NCI-H460 (cell line): ENCODE measurements at regions not wholly inside any gene's neighbourhood (a gene's known extent, or its start where the extent isn't known, plus 50 kb on each side); places are given as distances from the start of the nearest gene placed in this dataset.

Source experiments
- DNase-seq: peaks from one replicate; pipeline ENCODE4 v3.0.0-alpha.2; 2016; ENCODE audit warnings: low read depth; ENCODE audit errors: extremely low read depth

DNA sequence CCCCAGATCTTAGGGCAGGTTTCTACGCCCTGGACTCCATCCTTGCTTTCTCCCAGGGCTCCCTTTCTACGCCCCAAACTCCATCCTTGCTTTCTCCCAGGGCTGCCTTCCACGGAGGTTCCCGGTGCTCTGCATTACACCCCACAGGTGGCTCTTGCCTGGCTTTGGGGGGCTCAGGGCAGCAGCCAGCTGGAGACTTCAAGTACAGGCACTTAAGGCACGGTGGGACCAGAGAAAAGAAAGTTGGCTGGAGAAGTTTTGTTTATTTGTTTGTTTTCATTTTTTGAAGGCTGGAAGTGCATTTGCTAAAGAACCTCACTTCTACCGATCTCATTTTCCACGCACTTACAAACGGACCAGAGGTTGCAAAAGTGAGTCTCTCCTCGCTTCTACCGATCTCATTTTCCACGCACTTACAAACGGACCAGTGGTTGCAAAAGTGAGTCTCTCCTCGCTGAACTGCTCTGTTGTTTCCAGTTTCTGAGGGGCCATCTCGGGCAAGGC, 103.8 kb upstream of the MED13L start:
- no peak for DNase-seq

DNA sequence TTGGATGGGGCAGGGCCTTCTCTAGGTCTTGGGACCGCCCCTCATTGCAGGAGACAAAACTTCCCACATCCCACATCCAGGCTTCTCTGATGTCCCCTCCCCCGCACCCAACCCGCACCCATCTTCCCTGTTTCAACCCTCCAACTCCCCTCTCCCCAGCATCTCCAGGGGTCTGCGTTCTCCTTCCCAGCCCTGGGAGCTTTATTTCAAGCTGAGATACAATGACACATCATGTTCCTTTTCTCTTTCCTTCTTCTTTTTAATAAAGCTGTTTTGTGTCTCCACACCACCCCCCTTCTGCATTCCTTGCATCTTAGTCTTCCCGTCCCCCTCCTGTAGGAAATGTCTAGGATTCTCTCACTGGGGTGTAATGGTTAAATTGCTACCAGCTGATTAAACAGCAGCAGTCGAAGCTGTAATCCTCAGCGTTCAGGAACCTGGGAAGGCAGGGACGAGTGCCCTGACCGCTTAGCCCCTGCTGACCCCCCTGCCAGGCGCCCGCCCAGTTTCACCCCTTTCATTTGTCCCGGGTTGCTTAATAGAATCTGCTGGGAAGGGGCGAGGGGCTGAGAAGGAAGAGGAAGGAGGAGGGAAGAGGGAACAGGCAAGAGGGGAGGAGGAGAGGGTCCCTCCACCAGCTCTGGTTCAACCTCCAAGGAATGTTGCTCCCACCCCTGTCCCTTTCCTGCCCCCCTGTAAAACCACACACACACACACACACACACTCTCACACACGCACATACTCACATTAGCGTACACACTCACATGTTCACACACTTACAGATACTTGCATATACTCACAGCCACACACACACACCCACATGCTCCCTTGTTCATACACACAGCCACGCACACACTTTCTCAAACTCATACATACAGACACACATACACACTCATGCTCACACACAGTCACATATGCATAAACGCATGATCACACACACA, 104.5 kb upstream of the MED13L start:
- peak; percentile 60 for DNase-seq

DNA sequence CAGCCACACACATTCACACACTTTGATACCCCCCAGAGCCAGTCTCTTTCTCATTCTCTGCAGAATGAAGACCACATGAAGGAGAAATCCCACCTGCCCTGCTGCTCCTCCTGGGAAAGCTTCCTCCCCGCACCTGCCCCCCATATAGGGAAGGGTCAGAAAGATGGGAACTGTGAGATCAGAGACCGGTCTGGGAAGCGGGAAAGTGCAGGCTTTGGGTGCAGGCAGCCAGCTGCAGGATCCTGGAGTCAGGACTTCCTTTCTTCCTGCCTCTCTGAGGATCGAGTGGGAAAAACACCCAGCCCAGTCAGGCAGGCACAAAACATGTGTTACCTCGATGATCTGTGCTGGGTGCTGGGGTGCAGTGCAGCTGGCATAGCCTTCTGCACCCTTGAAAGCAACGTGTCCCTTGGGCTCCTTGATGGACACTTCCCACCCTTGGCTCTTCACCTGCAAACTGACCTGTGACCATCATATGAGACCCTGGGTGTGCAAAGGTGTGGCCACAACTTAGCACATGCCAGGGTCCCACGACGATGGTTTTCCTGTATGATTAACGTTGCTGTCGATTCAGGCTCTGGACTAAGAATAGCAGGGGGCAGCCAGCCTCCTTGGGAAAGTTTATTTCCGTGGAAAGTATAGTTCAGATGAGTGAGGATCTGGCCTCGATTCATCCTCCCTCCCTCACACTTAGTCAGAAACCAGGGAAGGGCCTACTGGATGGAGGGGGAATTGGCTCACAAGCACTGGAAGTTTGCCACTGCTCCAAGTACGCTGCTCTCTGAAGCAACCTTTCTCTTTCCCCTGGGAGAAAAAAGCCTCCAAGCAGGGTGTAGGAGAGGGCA, 105.4 kb upstream of the MED13L start:
- peak; percentile 33 for DNase-seq

DNA sequence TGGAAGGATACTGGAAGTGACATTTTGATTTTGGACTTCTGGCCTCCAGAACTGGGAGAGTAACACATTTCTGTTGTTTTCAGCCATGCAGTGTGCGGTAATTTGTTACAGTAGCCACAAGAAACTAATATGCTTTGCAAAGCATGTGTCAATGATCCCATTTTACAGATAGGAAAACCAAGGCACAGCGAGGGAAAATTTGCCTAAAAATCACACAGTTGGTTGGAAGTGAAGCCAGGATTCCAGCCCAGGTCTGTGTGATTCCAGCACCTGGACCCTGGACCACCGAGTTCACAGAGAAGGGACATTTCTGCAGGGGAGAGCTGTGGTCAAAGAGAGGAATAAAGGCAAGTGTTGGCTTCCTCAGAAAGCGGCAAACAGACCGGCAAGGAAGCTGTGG, 106.7 kb upstream of the MED13L start:
- DNase-seq, result no peak

DNA sequence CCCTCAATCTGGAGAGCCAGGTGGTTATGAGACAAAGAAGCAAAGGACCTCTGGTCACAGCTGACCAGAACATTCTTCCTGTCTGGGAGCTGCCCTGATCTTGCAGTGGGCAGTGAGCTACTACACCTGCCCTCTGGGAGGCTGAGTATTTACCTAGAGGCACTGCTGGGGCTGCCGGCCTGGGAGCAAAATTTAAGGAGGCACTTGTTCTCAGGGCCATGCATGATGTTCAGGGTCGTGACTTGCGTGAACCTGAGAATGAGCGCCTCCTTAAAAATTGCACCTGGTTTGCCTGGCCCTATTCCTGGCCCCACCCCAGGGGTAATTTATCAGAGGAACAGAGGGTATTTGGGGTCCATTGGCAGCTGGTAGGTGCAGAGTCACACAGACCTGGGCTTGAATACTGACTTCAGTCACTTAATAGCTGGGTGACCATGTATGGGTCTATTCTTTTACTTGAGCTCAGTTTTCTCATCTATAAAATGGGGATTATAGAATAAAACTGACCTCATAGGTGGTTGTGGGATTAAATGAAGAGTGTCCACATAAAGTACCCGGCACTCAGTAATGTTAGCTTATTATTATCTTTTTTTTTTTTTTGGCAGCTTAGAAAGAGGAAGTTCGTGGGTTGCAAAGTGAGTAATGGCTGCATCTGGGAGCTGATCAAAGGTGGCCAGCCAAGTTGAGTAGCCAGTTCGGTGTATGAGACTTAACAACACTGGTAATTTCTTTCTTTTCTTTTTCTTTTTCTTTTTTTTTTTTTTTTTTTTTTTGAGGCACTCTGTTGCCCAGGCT, 107.4 kb upstream of the MED13L start:
- DNase-seq, result no peak

DNA sequence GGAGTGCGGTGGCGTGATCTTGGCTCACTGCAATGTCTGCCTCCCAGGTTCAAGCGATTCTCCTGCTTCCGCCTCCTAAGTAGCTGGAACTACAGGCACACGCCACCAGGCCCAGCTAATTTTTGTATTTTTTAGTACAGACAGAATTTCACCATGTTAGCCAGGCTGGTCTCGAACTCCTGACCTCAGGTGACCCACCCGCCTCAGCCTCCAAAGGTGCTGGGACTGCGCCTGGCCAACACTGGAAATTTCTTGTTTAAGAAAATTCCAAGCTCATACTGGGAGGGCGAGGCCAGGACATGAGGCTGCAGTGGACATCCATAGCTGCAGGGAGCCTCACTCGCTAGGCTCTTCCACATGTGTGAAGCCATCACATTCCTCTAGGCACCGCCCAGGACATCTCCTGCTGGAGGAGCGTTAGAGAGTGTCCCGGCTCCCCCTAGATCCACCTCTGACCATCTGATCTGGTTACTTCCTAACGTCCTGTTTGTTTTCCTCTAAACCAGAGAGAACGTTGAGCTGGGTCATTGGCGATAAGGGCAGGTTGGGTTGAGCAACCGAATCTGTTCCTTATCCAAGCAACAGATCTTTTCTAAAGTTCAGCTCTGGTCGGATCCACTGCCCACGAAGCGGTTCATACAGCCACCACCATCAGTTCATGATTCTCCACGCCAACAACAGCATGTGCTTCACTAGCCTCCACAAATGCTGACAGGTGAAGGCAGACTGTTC, 108.2 kb upstream of the MED13L start:
- no peak for DNase-seq

DNA sequence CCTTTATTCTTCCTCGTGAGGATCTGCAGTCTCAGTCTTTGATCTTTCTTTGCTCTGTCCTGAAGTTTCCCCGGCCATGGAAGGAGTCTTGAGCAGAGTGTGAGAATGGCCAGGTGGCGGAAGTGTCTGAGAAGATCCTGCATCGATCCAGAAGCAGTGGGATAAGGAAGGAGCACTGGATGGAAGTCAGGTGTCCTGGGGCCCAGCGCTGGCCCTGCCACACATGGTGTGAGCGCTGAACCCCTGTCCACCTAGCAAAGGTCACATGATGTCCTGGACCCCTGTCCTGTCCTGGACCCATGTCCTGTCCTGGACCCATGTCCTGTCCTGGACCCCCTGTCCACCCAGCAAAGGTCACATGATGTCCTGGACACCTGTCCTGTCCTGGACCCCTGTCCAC, 111.8 kb upstream of the MED13L start:
- no peak for DNase-seq

DNA sequence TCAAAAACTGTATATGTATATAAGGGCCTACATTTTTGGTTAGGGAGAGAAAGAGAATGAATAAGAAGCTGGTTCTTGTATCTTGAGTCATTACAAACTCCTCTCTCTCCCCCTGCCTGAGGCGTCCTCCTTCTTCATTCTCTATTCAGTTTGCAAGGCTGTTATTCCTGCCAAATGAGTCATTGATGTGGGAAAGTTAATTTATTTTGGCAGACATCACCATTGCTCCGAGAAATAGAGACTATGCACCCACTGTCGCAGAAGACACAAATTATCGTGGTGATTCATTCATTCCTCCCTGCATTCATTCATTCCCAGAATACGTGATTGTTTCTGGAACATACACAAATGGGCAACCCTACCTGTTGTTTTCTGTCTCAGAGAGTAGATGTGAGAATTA, 112.5 kb upstream of the MED13L start:
- DNase-seq, result no peak

DNA sequence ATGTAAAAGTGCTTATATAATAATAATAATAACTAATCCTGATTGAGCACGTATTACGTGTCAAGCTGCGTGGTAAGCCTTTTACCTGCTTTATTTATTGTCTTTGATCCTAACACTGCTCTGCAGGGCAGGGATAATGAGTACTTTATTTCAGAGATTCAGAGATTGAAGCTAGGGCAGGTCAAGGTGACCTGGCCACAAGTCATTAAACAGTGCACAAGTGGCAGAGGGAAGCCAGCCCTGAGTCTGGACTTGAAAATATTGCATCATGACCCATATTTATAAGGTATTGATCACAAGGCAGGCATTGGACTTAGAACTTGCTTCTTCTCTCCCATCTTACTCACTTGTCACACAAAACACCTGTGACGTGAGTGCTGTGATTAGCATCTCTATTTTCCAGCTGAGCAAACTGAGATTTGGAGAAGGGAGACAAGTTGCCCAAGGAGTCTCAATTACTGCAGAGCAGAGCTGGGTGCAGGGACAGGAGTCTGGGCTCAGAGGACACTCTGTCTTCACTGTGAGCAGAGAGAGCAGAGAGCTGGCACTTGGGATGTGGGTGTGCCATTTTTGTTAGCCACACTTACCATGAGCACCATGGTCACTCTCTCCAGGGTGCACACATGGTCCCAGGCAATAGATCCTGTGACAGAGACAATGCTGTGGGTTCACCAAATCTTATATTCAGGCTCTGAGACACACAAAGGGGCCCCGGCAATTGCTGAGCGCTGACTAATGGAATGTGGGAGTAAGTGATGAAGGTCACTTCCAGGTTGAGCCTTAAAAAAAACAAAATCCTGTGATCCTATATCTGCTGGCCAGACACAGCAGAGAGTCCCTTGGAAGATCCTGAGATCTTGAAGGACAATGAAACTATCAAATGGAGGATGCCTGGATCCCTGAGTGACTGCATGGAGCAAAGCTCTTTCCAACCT, 113.2 kb upstream of the MED13L start:
- DNase-seq, result no peak

DNA sequence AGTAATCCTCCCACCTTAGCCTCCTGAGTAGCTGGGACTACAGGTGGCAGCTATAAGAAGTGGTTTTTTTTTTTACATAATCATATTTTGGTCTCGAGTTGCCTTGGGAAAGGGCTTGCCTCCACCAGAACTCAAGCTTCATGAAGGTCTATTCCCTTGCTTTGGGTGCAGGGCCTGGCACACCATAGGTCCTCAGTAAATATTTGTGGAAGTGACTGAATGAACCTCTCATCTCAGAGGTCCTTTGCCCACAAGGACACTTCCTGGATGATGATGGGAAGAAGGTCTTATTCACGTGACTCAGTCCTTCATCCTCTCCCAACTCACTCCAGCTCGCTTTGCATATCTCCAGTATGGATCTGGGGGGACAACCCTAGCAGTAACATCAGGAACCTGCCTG, 114.0 kb upstream of the MED13L start:
- DNase-seq, result no peak

DNA sequence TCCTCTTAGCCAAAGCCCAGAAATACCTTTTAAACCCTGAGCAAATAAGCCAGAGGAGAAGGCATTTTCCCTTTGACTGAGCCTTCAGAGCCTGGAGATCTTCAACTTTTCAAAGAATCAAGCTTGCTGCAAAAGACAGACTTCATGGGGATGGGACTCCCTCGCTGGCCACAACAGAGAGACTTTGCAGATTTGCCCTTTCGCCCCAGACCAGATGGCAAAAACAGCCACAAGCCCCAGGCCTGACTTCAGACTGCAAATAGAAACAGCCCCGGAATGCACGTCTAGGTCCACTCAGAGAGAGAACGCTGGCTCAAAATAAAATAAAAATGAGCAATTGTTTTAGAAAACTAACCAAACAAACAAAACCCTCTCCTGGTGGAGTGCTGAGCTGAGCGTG, 114.6 kb upstream of the MED13L start:
- DNase-seq, result no peak

DNA sequence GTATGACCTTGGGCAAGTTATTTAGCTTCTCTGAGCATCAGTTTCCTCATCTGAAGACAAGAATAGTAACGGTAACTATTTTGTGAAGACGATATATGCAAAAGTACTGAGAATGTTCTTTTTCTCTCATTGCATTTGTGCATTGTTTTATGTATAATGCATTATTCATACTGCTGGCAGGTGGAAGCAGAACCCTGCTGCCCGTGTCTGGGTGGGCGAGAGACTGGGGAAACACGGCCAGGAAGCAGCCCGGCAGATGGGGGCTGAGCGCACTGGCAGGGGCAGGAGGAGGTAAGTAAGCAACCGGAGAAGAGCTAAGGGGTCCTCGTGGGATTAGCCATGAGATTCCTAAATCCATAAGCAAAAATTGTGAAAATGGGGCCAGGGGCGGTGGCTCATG, 115.8 kb upstream of the MED13L start:
- DNase-seq, result no peak

DNA sequence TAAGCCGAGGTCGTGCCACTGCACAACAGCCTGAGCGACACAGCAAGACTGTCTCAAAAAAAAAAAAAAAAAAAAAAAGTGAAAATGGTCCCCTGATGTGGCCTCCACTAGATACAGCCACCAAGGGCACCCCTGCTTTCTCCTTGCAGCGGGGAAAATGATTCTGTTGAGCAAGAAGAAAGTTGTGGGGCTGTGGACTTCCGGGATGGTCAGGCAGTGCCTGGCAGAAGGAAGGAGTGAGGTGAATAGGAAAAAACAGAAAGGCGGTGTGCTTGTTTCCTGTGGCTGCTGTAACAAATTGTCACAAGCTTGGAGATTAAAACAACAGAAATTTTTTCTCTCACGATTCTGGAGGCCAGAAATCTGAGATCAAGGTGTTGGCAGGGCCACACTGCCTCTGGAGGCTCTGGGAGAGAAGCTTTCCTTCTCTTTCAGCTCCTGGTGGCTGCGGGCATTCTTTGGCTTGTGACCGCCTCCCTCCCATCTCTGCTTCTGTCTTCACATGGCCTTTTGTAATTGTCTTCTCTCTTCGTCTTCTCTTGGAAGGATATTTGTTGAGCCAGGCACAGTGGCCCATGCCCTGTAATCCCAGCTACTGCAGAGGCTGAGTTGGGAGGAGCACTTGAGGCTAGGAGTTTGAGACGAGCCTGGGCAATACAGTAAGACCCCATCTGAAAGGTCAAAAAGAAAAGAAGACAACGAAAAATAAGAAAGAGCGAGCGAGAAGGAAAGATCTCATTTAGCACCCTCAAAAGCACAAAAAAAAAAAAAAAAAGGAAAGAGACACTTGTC, 116.6 kb upstream of the MED13L start:
- no peak for DNase-seq

DNA sequence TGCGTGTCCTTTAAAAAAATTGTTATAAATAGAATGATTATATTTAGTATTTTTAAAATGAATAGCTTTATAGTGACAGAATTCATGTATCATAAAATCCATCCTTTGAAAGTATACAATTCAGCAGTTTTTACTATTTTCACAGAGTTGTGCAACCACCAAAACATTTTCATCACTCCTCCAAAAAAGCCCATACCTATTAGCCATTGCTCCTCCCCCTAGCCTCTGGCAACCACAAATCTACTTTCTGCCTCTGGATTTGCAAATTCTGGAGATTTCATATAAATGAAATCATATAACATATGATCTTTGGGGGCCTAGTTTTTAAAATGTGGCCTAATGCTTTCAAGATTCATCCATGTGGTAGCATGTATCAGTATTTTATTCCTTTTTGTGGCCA, 117.9 kb upstream of the MED13L start:
- DNase-seq, result no peak

DNA sequence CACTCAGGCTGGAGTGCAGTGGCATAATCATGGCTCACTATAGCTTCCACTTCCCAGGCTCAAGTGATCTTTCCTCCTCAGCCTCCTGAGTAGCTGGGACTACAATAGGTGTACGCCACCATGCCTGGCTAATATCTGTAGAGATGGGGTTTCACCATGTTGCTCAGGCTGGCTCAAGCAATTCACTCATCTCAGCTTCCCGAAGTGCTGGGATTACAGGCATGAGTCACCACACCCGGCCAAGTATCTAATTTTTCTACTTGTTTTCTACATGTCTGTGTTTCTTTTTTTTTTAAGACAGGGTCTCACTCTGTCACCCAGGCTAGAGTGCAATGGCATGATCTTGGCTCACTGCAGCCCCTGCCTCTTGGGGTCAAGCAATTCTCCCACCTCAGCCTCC, 119.7 kb upstream of the MED13L start:
- DNase-seq, result no peak

DNA sequence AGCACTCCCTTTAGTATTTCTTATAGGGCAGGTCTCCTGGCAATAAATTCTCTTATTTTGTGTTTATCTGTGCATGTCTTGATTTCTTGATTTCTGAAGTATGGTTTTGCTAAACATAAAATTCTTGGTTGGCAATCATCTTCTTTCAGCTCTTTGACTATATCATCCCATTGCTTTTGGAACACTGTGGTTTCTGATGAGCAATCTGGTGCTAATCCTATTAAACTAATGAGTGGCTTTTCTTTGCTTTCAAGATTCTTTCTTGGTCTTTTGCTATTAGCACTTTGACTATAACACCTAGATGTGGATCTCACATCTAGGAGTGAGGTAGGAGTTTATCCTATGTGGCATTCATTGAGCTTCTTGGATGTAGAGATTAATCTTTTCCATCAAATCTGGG, 120.7 kb upstream of the MED13L start:
- no peak for DNase-seq

DNA sequence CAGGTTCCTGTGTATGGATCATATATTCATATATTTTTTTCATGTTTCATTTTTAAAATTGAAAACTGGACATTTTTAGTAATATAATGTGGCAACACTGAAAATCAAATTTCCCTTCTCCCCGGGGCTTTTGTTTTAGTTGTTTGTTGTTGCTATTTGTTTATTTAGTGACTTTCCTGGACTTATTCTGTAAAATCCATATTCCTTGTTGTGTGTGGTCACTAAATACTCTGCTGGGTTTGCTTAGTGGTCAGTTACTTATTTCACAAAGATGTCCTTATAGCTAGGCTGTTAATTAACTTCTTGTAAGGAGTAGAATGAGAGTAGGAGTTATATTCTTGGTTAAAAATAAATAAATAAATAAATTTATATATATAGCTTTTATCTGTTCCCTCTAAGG, 121.6 kb upstream of the MED13L start:
- no peak for DNase-seq

DNA sequence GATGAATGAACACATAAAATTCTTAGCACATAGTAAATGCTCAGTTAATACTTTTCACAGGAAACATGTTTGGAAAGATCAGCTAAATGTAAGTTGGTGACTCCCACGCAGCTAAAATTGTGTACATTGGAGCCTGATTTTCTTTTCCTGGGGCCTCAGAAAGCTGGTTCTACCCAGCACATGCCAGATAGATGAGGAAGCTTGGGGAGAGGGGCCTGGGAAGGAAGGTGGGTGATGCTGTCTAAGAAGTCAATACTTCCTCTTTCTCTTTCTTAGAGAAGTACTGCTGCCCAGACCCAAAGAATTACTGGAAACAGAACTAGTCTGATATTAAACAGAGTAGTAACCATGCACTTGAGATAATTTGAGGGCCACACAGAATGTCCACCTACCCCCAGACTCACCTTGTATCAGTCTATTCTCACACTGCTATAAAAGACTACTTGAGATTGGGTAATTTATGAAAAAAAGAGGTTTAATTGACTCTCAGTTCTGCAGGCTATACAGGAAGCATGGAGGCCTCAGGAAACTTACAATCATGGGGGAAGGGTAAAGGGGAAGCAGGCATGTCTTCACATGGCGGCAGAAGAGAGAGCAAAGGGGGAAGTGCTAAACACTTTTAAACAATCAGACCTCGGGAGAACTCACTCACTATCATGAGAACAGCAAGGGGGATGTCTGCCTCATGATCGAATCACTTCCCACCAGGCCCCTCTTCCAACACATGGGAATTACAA, 123.3 kb upstream of the MED13L start:
- no peak for DNase-seq
